Glomerular visceral epithelial cell (primary cell): ENCODE measurements at regions not wholly inside any gene's neighbourhood (a gene's known extent, or its start where the extent isn't known, plus 50 kb on each side); places are given as distances from the start of the nearest gene placed in this dataset.
A peak's percentile ranks its signal among the peaks of the same experiment; 100 is the strongest.
"Not testable (repeated sequence)": the region's sequence is repeated elsewhere in the genome, so short reads cannot be mapped to it uniquely, and the experiment has no call there.

ENCODE experiments used
- DNase-seq: peaks from one replicate; pipeline ENCODE4 v3.0.0-alpha.2; 2016; ENCODE audit errors: extremely low spot score

DNA sequence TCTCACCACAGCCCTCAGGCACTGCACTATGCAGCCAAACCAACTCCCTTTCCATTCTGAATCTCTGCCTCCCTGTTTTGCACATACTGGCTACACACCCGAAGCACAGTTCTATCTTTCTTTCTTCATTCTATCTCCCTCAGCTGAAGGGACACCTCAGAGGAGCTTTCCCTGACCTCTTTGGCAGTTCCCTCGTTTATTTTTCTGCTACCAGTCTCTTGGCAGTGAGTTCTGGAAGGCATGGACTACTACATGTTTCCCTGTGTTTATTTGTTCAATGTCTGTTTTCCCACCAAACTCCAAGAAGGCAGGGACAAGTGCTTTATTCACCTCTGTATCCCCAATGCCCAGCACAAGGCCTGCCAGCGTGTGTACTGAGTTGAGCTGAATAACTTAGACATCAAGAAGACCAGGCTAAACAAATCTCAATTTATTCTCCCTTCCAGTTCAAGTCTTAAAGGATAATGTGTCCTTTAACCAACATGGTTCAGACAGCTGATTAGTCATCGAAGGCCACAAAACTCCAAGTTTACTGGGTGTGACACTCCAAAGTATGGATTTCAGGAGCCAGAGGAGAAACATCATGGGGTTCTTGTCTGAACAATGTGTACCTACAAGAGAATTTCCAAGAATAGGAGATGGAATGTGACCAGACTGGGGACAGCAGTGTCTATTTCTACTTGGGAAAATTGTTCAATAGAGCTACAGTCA lies 260.1 kb upstream of the CTNNB1 start:
- DNase-seq = no peak

DNA sequence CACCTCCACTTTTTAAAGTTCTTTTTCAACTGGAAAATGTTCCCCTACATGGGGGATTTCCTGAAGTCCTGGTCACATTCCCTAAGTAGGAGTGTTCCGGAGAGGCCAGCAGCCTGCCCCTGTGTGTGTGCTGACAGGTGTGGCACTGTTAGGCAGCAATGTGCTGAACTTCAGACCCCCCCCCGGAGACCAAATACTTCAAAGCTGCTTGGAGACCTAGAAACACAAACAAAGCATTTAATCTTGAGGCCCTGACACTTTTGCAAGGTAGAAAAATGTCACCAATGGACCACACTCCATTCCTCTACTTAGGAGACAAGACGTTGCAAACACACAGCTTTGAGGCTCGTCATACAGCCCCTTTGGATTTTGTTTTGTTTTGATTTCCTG lies 259.6 kb upstream of the CTNNB1 start:
- no peak for DNase-seq

DNA sequence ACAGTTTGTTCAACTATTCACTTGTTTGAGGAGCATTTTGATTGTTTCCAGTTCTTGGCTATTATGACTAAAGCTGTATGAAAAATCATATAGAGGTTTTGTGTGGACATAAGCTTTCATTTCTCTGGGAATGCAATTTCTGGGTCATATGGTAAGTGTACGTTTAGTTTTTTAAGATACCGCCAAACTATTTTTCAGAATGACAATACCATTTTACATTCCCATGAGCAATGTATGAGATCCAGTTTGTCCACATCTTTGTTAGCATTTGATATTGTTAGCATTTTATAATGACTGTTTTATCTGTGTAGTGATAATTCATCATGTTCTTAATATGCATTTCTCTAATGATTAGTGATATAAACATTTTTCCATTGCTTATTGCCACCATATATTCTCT lies 258.7 kb upstream of the CTNNB1 start:
- DNase-seq = no peak

DNA sequence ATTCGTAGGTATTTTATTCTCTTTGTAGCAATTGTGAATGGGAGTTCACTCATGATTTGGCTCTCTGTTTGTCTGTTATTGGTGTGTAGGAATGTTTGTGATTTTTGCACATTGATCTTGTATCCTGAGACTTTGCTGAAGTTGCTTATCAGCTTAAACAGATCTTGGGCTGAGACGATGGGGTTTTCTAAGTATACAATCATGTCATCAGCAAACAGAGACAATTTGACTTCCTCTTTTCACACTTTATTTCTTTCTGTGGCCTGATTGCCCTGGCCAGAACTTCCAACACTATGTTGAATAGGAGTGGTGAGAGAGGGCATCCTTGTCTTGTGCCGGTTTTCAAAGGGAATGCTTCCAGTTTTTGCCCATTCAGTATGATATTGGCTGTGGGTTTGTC lies 252.3 kb upstream of the CTNNB1 start:
- DNase-seq = not testable (repeated sequence)

DNA sequence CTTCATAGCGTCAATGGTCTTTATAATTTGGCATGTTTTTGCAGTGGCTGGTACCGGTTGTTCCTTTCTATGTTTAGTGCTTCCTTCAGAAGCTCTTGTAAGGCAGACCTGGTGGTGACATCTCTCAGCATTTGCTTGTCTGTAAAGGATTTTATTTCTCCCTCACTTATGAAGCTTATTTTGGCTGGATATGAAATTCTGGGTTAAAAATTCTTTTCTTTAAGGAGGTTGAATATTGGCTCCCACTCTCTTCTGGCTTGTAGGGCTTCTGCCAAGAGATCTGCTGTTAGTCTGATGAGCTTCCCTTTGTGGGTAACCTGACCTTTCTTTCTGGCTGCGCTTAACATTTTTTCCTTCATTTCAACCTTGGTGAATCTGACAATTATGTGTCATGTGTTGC lies 250.0 kb upstream of the CTNNB1 start:
- not testable (repeated sequence) for DNase-seq

DNA sequence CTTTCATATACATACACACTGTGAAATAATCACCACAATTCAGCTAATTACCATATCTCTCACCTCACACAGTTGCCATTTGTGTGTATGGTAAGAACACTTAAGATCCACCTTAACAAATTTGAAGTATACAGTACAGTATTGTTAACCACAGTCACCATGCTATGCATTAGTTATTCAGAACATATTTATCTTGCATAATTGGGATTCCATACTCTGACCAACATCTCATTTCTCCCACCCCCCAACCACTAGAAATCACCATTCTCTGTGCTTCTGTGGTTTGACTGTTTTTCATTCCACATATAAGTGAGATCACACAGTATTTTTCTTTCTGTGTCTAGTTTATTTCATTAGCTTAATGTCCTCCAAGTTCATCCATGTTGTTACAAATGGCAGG lies 247.7 kb upstream of the CTNNB1 start:
- DNase-seq = peak; percentile 81

DNA sequence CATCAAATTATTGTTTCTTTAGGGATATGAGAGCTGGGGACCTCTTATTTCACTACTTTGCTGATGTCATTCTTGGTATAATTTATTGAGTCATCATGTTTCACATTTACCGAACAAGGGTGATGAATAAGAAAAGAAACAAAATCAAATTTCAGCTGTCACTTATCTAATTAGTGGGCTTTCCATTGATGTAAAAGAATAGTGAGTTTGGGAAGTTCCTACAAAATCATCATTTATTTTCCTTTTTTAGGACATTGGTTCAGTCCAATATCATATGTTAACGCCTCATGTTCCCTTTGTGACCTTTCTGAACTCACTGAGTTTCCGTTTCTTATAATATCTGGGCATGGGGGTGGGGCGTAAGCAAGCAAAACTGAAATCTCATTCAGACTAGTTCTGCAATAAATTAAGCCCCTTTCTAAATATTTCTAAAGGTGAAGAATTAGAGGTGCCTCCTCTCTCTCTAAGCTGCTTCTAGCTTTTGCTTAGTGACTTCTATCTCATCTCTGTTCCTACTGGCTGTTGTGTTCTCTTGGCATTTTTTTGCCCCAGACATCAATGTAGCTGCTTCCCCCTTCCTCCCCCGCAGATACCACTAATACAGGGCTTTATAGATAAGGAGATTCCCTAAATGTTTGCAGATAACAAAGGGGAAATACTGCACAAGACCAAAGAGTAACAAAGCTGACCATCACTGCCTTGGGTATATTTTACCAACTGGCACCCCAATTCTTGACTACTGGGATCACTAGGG lies 238.0 kb upstream of the CTNNB1 start:
- DNase-seq = no peak

DNA sequence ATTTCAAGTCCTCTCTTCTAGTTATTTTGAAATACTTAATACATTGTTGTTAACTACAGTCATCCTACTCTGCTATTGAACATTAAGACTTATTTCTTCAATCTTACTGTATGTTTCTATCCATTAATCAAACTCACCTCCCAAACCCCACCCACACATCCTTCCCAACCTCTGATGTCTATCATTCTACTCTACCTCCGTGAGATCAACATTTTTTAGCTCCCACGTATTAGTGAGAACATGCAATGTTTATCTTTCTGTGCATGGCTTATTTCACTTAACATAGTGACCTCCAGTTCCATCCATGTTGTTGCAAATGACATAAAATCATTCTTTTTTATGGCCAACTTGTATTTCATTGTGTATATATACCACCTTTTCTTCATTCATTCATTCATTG lies 236.6 kb upstream of the CTNNB1 start:
- no peak for DNase-seq

DNA sequence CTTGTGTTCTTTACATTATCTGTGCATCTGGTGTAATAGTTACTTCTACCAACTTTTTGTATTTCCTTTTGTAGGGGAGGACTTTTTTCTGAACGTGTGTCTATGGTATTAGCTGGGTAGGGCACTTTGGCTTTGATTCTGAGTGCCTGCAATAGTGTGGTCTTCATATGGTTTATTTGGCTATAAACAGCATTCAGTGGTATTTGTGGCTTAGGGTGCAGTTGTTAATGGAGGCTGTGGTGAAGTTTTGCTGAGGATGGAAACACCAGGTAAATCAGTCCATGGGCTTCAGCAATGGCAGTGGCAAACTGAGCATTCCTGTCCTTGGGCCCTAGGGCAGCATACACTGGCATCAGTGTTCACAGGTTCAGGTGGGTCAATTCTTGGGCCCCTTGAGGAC lies 230.6 kb upstream of the CTNNB1 start:
- DNase-seq = no peak

DNA sequence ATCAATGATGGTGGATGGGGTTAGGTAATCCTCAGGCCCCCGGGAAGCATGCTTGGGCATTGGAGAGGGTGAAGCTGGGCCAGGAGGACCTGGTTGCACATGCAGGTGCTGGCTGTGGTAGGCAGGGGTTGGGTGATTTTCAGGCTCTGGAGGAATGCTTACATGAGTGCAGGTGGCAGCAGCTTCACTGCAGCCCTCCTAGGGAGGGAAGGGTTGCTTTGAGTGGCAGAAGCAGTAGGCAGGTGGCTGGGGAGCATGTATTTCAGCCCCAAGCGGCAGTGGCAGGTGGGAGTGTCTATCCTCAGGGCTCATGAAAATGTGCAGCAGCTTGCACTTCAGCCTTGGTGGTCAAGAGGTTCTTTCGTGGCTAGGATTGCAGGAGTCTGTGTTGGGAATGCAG lies 230.0 kb upstream of the CTNNB1 start:
- no peak for DNase-seq

DNA sequence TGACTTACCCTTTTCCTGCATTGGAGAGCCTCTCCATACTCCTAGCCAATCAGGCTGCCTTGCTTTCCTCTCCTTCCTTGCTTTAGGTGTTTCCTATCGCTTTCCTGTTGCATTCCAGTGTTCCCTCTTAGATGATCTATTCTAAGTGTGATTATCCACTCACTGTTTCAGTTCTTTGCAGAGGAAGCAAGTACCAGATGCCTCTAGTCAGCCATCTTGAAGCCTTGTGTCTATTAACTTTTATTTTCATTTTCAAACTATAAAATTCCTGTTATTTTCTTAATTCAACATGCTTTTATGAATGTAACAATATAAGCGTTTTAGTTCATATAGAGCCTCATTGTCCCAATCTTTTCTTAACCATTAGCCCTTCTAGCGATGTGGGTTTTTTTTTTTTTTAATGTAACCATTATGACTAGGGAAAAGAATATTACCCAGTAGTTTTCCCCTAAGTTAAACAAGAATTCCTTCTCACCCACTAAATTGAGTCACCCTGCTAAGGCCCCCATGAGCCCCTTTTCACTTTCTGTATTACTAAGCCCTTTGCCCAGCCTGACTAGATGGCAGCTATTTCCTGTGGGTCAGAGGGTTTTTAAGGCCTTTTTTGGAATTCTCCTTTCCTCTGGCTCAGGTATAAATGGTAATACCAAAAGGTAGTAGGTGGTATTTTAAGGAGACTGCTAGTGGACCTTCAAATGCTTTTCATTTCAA lies 229.4 kb upstream of the CTNNB1 start:
- DNase-seq = peak; percentile 52

DNA sequence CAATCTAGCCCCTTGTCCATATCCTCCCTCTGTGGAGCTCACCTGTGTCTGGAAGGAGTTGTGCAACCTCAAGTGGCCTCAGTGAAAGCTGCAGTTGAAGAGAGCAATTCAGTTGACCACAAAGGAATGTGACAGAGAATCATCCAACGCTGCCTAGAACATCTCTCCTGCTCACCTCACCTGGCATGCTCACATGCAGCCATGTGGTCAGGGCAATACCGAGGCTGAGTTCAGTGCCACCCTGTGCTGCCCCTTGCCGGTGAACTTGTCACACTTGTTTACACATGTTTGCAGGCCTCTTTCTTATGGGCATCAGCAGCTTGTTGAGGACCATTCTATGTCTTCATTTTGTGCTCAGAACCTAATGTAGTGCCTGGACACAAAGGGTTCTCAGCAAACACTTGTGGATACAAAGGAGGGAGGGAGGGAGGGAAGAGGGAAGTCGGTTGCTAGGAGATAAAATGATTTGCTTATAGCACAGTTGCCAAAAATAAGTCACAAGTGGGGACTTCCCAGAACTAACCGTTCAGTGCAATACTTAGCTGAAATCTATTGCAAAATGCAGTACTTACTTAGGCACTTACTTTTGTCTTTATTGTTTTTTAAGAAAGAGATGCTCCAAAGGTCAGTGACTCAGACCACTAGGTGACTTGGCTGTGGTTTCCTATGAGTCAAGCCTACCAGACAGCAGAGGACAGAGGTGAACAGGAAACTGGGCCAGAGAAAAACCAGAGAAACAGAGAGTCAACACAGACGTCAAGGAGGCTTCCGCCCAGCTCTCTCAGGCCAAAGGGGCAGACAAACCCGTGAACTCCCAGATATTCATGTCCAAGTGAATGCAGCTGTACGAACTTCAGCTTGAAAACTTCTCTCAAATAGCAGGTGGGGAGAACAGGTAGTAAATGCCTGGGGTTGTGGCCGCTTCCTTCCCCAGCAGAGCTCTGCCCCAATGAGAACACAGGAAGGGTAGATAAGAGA lies 227.8 kb upstream of the CTNNB1 start:
- peak; percentile 97 for DNase-seq

DNA sequence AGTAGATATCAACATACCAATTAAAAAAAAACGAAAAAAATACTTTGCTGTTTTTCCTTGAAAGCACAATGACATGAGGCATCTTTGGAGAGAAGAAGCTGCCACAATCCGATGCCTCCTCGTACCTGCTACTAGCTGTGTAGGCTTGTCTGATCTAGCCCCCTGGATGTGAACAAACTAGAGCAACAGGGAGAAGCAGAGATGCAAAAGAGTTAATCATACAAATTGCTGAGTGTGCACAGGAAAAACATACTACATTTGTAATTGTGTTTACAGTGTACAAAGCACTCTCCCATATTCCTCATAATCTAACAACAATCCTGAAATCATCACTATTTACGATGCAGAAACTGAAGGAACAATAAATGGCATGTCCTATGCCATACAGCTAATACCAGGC lies 227.0 kb upstream of the CTNNB1 start:
- no peak for DNase-seq

DNA sequence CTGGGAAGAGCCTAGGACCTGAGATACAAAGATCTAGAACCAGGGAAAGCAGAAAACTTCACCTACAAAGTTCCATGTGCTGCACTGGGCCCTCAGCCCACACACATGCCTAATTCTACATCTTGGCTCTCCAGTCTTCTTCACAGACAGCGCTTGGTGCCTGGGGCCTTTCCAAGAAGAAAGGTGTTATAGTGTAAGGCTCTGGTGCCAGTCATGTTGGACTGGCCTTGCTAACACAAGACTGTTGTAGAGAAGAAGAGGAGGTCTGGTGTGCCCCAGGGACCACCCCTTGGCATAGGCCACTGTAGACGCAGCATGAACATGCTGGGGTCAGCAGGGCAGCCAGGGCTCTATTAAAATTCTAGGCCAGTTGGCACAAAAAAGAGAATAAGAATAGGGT lies 226.2 kb upstream of the CTNNB1 start:
- DNase-seq = no peak

DNA sequence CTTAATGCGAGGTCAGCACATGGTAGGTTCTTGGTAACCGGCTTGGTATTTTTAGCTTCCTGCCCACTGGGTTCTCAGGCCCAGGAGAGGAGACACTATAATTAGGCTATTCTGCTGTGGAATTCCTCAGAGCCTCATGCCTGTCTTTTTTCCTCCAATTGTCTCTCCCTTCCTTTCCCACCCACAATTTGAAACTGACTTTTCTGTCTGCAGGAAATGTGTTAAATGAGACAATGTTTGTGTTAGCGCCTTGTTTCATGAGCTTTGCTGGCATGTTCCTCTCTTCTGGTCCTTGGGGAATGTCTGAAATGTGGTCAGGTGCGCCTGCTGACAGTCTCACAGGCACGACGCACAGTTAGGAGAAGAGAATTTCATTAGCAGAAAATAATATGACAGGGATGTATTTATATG lies 223.6 kb upstream of the CTNNB1 start:
- no peak for DNase-seq

DNA sequence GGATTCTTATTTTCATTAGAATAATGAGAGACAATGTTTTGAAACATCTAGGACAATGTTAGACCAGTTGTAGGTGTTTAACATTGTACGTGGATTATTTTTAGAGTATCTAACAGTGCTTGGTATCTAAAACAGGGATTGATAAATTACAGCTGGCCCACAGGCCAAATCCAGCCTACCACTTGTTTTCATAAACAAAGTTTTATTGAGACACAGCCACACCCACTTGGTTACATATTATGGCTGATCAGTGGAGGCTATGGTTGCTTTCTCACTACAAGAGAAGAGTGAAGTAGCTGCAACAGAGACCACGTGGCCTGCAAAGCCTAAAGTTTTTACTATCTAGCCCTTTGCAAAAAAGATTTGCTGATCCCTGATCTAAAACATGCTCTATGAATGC lies 223.1 kb upstream of the CTNNB1 start:
- no peak for DNase-seq

DNA sequence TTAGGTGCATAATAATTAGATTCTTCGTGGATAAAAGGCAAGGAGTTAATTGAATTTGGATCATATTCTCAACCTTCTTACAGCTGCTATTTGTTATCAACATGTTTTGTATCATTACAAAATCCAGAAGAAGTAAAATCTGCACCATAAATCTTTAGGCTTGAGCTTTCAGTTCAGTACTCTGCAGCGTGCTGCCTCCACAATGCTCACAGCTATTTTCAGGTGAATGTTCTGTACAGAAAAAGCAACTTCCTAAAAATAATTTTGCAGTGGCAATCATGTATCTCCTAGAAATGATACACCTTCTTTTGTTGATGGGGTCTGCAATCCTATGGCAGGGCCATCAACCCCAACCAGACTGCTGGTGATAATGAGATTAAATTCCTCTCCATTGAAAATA lies 220.9 kb upstream of the CTNNB1 start:
- no peak for DNase-seq

DNA sequence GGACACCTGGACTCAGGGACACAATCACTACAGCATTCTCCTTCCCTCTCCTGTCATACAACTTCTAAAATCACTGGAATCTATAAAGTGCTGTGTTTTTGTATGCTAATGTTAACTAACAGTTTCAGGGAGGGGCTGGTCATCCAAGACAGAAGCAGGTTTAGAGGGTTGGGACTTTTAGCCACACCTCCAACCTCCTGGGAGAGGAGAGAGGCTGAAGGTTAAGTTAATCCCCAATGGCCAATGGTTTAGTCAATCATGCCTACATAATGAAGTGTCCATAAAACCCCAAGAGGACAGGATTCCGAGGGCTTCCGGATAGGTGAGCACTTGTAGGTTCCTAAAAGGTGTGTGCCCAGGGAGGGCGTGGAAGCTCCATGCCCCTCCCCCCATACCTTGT lies 219.3 kb upstream of the CTNNB1 start:
- DNase-seq = no peak

DNA sequence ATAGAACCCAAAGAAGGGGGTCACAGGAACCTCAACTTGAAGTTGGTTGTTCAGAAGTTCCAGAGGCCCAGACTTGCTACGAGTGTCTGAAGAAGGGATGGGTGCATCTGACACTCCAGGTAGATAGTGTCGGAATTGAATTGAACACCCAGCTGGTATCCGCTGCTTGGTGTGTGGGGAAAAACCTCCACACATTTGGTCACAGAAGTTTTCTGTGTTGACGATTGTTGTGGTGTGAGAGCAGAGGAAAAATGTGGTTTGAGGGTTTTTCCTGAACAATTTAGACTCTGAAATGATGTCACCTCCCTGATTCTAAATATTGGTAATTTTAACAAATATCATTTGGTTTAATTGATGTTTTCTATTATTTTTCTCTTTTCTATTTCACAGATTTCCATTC lies 218.8 kb upstream of the CTNNB1 start:
- DNase-seq = no peak

DNA sequence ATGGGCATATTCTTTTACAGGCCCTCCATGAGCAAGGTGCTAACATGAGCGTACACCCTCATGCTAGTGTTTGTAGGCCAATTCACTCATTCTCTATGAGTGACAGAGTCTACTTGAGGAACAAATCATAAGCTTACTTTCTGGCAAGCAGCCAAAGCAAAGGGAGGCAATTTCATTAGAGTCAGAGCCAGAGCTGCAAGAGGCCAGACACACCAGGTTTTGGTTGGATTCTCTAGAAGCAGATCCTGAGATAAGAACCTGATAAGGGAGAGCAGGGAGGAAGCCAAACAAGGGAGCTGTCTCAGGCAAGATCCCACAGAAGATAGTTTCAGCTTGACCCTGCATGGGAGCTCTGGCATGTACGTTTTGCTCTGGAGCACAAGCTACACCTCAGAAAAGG lies 214.1 kb upstream of the CTNNB1 start:
- DNase-seq = no peak

DNA sequence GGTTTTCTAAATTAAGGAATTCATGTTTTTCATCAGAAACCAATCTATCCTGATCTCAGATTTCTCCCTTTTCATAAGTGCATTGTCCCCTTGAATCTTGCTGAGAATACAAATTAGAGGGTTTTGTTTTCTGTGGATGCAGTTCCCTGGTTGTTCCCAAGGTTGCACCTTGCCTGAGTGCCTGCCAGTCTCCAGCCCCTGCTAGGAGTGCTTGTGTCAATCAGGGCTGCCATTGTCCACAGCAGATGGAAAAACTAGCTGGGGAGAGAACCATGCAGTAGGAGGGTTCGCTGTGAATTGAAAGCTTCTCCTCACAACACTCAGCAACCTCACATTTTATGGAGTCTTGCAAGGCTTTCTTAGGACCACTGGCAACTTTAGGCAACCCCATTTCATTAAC lies 210.8 kb upstream of the CTNNB1 start:
- no peak for DNase-seq
